ENCODE measurements at regions not wholly inside any gene's neighbourhood (a gene's known extent, or its start where the extent isn't known, plus 50 kb on each side); places are given as distances from the start of the nearest gene placed in this dataset.

DNA sequence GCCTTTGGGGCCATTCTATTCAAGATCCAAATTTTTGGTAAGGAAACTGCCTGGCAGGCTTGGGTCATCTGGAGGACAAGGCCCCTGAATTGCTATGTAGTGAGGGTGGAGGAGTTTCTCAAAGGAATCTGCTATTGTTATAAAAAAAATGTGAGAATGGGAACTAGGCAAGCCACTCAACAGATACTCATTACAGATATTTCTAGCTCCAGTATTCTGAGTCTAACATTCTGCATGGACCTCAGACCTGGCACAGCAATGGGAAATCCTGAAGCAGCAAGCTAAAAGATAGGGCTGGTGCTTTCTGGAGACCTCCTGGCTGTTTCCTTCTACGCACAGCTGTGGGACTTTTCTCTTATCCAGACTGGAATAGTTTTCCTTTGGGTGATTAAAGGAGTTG is 430.7 kb upstream of the RBMS3 start:
- TF ChIP-seq, protein P1, sequence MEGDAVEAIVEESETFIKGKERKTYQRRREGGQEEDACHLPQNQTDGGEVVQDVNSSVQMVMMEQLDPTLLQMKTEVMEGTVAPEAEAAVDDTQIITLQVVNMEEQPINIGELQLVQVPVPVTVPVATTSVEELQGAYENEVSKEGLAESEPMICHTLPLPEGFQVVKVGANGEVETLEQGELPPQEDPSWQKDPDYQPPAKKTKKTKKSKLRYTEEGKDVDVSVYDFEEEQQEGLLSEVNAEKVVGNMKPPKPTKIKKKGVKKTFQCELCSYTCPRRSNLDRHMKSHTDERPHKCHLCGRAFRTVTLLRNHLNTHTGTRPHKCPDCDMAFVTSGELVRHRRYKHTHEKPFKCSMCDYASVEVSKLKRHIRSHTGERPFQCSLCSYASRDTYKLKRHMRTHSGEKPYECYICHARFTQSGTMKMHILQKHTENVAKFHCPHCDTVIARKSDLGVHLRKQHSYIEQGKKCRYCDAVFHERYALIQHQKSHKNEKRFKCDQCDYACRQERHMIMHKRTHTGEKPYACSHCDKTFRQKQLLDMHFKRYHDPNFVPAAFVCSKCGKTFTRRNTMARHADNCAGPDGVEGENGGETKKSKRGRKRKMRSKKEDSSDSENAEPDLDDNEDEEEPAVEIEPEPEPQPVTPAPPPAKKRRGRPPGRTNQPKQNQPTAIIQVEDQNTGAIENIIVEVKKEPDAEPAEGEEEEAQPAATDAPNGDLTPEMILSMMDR (IDR thresholded peaks at IDR 0.05; ENCODE audit: insufficient read depth, low read depth, low read length, missing control alignments), result no peak
- DNase-seq (ENCODE audit: low read depth), result no peak
- H3K4me3 ChIP-seq (ENCODE audit: low read length), result no peak overlapping the region

DNA sequence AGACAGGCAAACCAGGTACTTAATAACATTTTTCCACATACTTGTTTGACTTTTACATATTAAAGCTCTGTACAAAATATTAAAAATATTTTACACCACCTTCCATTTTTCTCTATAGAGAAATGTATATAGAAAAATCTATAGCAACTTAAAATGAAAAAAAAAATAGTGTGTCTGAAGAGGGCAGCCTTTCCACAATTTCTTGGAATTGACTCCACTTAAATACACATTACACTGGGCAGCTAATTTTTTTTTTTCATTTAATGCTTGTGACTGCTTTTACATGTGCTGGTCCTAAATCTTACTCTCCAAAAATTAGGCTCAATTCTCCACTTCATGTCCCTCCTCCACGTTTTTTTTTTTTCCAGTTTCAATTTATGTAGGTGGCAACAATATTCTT is 427.0 kb upstream of the RBMS3 start:
- no peak for DNase-seq (ENCODE audit: low read depth)
- H3K4me3 ChIP-seq (ENCODE audit: low read length), result no peak overlapping the region
- TF ChIP-seq, protein P1 (IDR thresholded peaks at IDR 0.05; ENCODE audit: insufficient read depth, low read depth, low read length, missing control alignments), result peak; percentile 19

DNA sequence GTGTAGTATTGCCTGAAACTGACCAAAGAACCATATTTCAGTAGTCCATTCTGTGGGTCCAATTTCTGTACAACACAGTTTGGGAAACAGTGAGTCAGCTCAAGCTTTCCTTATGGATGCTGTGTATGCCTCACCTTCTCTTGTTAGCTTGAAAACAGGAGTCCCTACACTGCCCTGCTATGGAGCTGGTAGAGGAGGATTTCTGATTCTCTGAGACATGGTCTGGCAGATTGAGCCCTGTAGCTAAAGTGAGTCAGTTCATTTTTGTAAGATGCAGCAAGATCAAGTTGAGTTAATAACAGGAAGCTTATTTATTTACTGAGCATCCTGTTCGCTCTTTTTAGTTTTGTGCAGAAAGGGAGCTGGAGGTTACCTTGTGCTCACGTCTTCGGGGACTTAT is 424.1 kb upstream of the RBMS3 start:
- peak; percentile 57 for DNase-seq (ENCODE audit: low read depth)
- H3K4me3 ChIP-seq (ENCODE audit: low read length), result no peak overlapping the region
- TF ChIP-seq, protein P1 (IDR thresholded peaks at IDR 0.05; ENCODE audit: insufficient read depth, low read depth, low read length, missing control alignments), result no peak

DNA sequence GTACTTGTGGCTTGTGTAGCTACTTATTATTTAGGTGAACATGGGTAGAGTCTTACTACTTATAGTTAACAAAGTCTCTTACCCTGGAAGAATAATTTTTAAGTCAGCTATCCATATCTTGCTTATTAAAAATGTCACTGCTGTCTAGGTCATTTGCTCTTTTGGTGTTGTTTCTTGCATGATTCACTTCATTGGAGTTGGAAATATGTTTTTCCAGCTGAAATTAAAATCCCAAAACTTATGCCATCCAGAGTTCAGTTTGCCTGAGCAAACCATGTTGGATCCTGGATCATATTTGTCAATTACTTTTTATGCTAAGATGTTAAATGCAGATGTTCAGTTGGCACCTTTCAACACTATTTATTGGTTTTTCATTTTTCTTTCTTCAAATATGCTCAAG is 421.0 kb upstream of the RBMS3 start:
- H3K4me3 ChIP-seq (ENCODE audit: low read length), result no peak overlapping the region
- TF ChIP-seq, protein P1 (IDR thresholded peaks at IDR 0.05; ENCODE audit: insufficient read depth, low read depth, low read length, missing control alignments), result no peak
- DNase-seq (ENCODE audit: low read depth), result no peak

DNA sequence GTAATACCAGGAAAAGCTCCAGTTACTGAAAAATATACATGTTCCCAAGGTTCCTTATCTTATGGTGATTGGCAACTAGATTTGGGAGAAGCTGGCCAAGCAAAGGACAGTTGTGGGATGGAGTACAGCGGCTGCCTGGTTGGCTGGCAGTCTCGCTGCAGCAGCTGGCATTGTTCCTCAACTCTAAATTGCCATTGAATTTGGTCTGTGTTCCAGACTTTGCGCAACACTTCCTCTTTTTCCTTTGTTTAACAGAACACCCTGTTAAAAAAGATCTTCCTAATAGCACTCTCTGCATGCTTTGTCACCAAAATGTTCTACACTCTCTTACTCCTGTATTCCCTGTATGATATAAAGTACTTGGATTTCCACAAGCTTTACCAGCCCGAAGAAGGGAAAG is 420.6 kb upstream of the RBMS3 start:
- TF ChIP-seq, protein P1 (IDR thresholded peaks at IDR 0.05; ENCODE audit: insufficient read depth, low read depth, low read length, missing control alignments), result no peak
- H3K4me3 ChIP-seq (ENCODE audit: low read length), result no peak overlapping the region
- DNase-seq (ENCODE audit: low read depth), result no peak

DNA sequence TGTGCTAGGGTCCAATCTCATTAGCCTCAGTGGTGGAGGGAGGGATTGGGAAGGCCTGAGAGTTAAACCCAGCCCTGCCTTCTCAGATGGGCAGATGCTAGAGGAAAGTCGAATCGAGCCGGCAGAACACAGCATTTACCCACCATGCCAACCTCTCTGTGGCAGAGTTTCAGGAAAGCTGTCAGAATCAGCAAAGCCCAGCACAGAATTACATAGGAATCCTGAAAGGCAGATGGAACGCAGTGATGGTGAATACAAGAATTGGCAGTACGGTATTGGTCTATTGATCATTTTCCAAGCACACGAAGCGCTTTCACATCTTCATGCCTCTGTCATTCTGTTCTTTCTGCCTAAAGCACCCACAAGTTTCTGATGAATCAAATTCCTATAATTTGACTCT is 417.7 kb upstream of the RBMS3 start:
- H3K4me3 ChIP-seq (ENCODE audit: low read length), result no peak overlapping the region
- TF ChIP-seq, protein P1 (IDR thresholded peaks at IDR 0.05; ENCODE audit: insufficient read depth, low read depth, low read length, missing control alignments), result no peak
- DNase-seq (ENCODE audit: low read depth), result no peak

DNA sequence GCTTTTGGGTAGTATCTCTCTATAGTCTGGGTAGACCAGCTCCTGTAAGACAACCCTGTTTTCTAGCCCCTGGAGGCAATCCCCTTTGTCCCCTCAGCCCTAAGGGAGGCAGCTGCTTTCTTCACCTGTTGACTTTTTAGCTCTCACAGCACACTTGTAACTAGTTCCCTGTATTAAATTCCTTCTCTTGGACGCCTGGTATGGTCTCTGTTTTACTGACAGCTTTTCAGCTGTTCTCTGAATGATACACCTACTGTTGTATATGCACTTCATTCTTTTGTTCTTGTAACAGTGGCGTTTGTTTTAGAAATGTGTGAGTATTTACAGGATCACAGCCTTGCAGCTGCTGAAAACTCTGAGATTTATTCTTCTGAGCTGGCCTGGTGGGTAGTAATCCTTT is 413.0 kb upstream of the RBMS3 start:
- no peak overlapping the region for H3K4me3 ChIP-seq (ENCODE audit: low read length)
- DNase-seq (ENCODE audit: low read depth), result no peak
- TF ChIP-seq, protein P1 (IDR thresholded peaks at IDR 0.05; ENCODE audit: insufficient read depth, low read depth, low read length, missing control alignments), result no peak

Data from epithelial cell of esophagus (primary cell).